ENCODE measurements at regions not wholly inside any gene's neighbourhood (a gene's known extent, or its start where the extent isn't known, plus 50 kb on each side); places are given as distances from the start of the nearest gene placed in this dataset.
"Not testable (repeated sequence)": the region's sequence is repeated elsewhere in the genome, so short reads cannot be mapped to it uniquely, and the experiment has no call there.

GRCh38 chr6:69570106-69570505 is 226.7 kb downstream of the LMBRD1 start:
- Histone ChIP-seq H3K36me3 (ENCODE audit: insufficient read depth, low read length) (no peaks in the 10 kb centered on the region), H3K27me3 (ENCODE audit: control insufficient read depth in 1 of 2, insufficient read depth in 2 of 2, low read length in 2 of 2) (no peaks in the 10 kb centered on the region), H3K4me3 (ENCODE audit: low read length) (no peak overlapping the region), H3K27ac (ENCODE audit: low read depth in 1 of 2, low read length in 2 of 2) (no peak overlapping the region), H3K9me3 (ENCODE audit: control insufficient read depth in 1 of 2, insufficient read depth in 1 of 2, low read length in 2 of 2) (no peaks in the 10 kb centered on the region), H3K4me1 (ENCODE audit: insufficient read depth, low read length) (no peaks in the 10 kb centered on the region)
- ChIA-PET POLR2A (no interaction called here), CTCF (no interaction called here)
- Mint-ChIP-seq H3K4me3 (no peak overlapping the region), H3K4me1 (ENCODE audit: low read depth) (no peaks in the 10 kb centered on the region), H3K36me3 (ENCODE audit: low read depth) (no peaks in the 10 kb centered on the region), H3K27ac (no peak overlapping the region), H3K27me3 (peaks cover 8% of the 10 kb centered on the region), H3K9me3 (peaks cover 8% of the 10 kb centered on the region)
- ATAC-seq (ENCODE audit: poor library complexity): no peak
- intact Hi-C loops (cut with DNase I, micrococcal nuclease): no loop called here
- DNase-seq: no peak
- TF ChIP-seq CTCF (IDR thresholded peaks at IDR 0.05): no peak

- H3K4me3 ChIP-seq (ENCODE audit: low read length); ATAC-seq (ENCODE audit: poor library complexity); H3K27me3 Mint-ChIP-seq; H3K9me3 Mint-ChIP-seq; H3K27ac Mint-ChIP-seq; CTCF ChIA-PET; H3K36me3 ChIP-seq (ENCODE audit: insufficient read depth, low read length); H3K36me3 Mint-ChIP-seq (ENCODE audit: low read depth); H3K4me1 ChIP-seq (ENCODE audit: insufficient read depth, low read length); DNase-seq; intact Hi-C loops (cut with DNase I, micrococcal nuclease); H3K4me3 Mint-ChIP-seq; H3K9me3 ChIP-seq (ENCODE audit: control insufficient read depth in 1 of 2, insufficient read depth in 1 of 2, low read length in 2 of 2); H3K27ac ChIP-seq (ENCODE audit: low read depth in 1 of 2, low read length in 2 of 2); H3K27me3 ChIP-seq (ENCODE audit: control insufficient read depth in 1 of 2, insufficient read depth in 2 of 2, low read length in 2 of 2); POLR2A ChIA-PET; H3K4me1 Mint-ChIP-seq (ENCODE audit: low read depth): not testable (repeated sequence)
Observed at GRCh38 chr6:69560597-69560996, 236.2 kb downstream of the LMBRD1 start.

- Histone ChIP-seq H3K27me3 (ENCODE audit: control insufficient read depth in 1 of 2, insufficient read depth in 2 of 2, low read length in 2 of 2) (no peaks in the 10 kb centered on the region), H3K36me3 (ENCODE audit: insufficient read depth, low read length) (no peaks in the 10 kb centered on the region), H3K27ac (ENCODE audit: low read depth in 1 of 2, low read length in 2 of 2) (no peak overlapping the region), H3K9me3 (ENCODE audit: control insufficient read depth in 1 of 2, insufficient read depth in 1 of 2, low read length in 2 of 2) (no peaks in the 10 kb centered on the region), H3K4me3 (ENCODE audit: low read length) (no peak overlapping the region), H3K4me1 (ENCODE audit: insufficient read depth, low read length) (no peaks in the 10 kb centered on the region)
- H3K9me3 Mint-ChIP-seq: no peaks in the 10 kb centered on the region
- intact Hi-C loops (cut with DNase I, micrococcal nuclease): no loop called here
- ATAC-seq (ENCODE audit: poor library complexity) (no peak), DNase-seq (no peak)
- ChIA-PET POLR2A (no interaction called here), CTCF (no interaction called here)
- H3K27me3 Mint-ChIP-seq: peaks cover 5% of the 10 kb centered on the region
- no peak overlapping the region for H3K4me3 Mint-ChIP-seq
- H3K4me1 Mint-ChIP-seq (ENCODE audit: low read depth): no peaks in the 10 kb centered on the region
- no peaks in the 10 kb centered on the region for H3K36me3 Mint-ChIP-seq (ENCODE audit: low read depth)
- no peak overlapping the region for H3K27ac Mint-ChIP-seq
- no peak for TF ChIP-seq CTCF (IDR thresholded peaks at IDR 0.05)
Observed at GRCh38 chr6:69555088-69555638, 241.6 kb downstream of the LMBRD1 start.

- no peak overlapping the region for H3K4me3 ChIP-seq (ENCODE audit: low read length)
- Mint-ChIP-seq H3K27me3 (no peaks in the 10 kb centered on the region), H3K27ac (no peak overlapping the region), H3K9me3 (peaks cover 4% of the 10 kb centered on the region), H3K4me3 (no peak overlapping the region), H3K4me1 (ENCODE audit: low read depth) (no peaks in the 10 kb centered on the region), H3K36me3 (ENCODE audit: low read depth) (no peaks in the 10 kb centered on the region)
- CTCF ChIA-PET: no interaction called here
- ATAC-seq (ENCODE audit: poor library complexity): no peak
- DNase-seq: no peak
- H3K9me3 ChIP-seq (ENCODE audit: control insufficient read depth in 1 of 2, insufficient read depth in 1 of 2, low read length in 2 of 2): no peaks in the 10 kb centered on the region
- TF ChIP-seq CTCF (IDR thresholded peaks at IDR 0.05): no peak
- no peaks in the 10 kb centered on the region for H3K36me3 ChIP-seq (ENCODE audit: insufficient read depth, low read length)
- H3K27ac ChIP-seq (ENCODE audit: low read depth in 1 of 2, low read length in 2 of 2): no peak overlapping the region
- POLR2A ChIA-PET: no interaction called here
- no peaks in the 10 kb centered on the region for H3K4me1 ChIP-seq (ENCODE audit: insufficient read depth, low read length)
- no peaks in the 10 kb centered on the region for H3K27me3 ChIP-seq (ENCODE audit: control insufficient read depth in 1 of 2, insufficient read depth in 2 of 2, low read length in 2 of 2)
- intact Hi-C loops (cut with DNase I, micrococcal nuclease): no loop called here
Observed at GRCh38 chr6:69542494-69542893, 254.3 kb downstream of the LMBRD1 start.

All from CD4-positive, alpha-beta T cell (primary cell).